IMR-90 (cell line): ENCODE measurements at regions not wholly inside any gene's neighbourhood (a gene's known extent, or its start where the extent isn't known, plus 50 kb on each side); places are given as distances from the start of the nearest gene placed in this dataset.

Experiments used
- POLR2A ChIP-seq: IDR thresholded peaks from 2 replicates; pipeline ENCODE4 v1.6.1; 2012; ENCODE audit warnings: mild to moderate bottlenecking, low read depth, low read length
- SMC3 ChIP-seq: fragments of 150-350 bp; IDR thresholded peaks from 2 replicates; pipeline ENCODE4 v1.6.1; 2016; ENCODE audit warnings: low read depth, mild to moderate bottlenecking, antibody characterized with exemption, low read length, moderate library complexity
- TF ChIP-seq, protein P1 (sequence below): conservative IDR thresholded peaks from 2 replicates; pipeline ENCODE4 v1.5.1; 2012; ENCODE audit warnings: mild to moderate bottlenecking, low read depth, low read length, improper control_type of control experiment
- TF ChIP-seq, protein P2 (sequence below): fragments of 150-350 bp; IDR thresholded peaks from 2 replicates; pipeline ENCODE4 v1.6.1; 2017; ENCODE audit warnings: mild to moderate bottlenecking, antibody characterized with exemption, low read length, low read depth

DNA sequence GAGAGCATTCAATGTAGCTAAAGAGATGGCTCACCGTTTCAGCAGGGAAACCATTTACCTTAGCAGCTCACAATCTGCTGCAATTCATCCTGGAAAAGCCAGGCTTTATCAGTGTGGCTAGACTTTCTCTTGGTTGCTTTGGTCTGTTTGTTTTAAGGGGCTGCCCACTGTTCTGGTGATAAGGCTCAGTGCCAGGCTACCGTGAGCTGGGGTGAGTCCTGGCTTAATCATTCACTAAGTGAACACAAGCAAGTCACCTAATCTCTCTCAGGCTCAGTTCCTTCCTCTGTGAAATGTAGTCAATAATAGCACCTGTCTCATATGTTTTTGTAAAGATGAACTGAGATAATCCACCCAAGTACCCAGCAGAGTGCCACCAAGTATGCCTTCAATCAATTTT, 229.0 kb downstream of the TEX29 start:
- TF ChIP-seq, protein P1, sequence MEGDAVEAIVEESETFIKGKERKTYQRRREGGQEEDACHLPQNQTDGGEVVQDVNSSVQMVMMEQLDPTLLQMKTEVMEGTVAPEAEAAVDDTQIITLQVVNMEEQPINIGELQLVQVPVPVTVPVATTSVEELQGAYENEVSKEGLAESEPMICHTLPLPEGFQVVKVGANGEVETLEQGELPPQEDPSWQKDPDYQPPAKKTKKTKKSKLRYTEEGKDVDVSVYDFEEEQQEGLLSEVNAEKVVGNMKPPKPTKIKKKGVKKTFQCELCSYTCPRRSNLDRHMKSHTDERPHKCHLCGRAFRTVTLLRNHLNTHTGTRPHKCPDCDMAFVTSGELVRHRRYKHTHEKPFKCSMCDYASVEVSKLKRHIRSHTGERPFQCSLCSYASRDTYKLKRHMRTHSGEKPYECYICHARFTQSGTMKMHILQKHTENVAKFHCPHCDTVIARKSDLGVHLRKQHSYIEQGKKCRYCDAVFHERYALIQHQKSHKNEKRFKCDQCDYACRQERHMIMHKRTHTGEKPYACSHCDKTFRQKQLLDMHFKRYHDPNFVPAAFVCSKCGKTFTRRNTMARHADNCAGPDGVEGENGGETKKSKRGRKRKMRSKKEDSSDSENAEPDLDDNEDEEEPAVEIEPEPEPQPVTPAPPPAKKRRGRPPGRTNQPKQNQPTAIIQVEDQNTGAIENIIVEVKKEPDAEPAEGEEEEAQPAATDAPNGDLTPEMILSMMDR = no peak
- TF ChIP-seq, protein P2, sequence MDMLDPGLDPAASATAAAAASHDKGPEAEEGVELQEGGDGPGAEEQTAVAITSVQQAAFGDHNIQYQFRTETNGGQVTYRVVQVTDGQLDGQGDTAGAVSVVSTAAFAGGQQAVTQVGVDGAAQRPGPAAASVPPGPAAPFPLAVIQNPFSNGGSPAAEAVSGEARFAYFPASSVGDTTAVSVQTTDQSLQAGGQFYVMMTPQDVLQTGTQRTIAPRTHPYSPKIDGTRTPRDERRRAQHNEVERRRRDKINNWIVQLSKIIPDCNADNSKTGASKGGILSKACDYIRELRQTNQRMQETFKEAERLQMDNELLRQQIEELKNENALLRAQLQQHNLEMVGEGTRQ = no peak
- TF ChIP-seq SMC3 (no peak), POLR2A (no peak)
